ENCODE measurements at regions not wholly inside any gene's neighbourhood (a gene's known extent, or its start where the extent isn't known, plus 50 kb on each side); places are given as distances from the start of the nearest gene placed in this dataset.

DNA sequence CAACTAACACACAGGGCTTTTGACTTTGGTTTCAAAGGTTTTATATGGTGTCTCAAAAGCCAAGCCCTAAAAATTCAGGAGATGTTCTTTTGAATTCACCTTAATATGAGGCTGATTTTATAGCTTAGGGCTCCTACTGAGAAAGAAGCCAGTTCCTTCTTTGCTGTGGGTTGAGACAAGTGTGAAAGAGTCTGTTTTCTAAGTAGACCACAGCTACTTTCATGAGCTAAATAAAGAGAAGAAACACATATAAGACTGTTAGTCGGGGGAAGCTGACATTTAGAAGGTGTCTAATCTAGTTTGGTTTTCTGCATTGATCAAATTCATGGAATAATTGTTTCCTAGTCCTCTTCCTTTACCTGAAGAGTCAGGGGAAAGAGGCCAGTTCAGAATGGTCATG, 332.1 kb upstream of the CELF2 start:
- H3K4me3 ChIP-seq (ENCODE audit: low read depth, low read length), result no peak overlapping the region
- no peak for DNase-seq (ENCODE audit: low read depth)
- TF ChIP-seq CTCF (conservative IDR thresholded peaks at IDR 0.05; ENCODE audit: low read depth, low read length), result no peak

DNA sequence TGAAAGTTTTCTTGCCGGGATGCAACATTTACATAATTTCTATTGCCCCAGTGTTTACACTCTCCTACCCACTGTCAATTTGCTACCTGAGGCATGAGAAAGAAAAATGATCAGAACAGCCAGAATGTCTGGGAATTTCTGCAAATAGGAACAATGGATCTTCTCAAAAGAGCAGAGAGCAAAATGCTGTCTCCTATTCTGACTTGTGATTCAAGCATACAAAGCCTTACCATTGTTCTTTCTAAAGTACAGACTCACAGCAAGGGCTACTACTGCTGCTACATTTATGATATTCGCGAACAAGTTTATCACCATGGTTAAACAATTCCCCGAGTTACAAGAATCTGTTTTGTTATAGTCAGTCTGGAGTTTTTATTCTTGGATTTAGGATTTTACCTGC, 329.9 kb upstream of the CELF2 start:
- no peak for DNase-seq (ENCODE audit: low read depth)
- H3K4me3 ChIP-seq (ENCODE audit: low read depth, low read length), result no peak overlapping the region
- TF ChIP-seq CTCF (conservative IDR thresholded peaks at IDR 0.05; ENCODE audit: low read depth, low read length), result no peak

DNA sequence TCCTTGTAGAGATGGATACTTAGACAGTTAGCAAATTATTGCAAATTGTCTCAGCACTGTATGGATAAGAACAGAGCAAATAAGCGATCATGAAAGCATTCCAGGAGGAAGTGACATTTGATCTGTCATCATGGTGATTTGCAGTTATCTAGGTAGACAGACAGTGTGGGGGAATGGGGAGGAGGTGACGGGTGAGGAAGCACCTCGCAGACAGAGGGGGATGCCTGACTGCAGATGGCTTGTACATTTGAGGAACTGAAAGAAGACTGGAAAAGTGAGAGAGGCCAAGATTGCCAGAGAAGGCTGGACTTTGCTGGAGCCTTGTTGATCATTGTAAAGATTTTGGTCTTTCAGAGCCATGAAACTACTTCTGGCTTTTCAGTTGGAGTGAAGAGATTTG, 318.2 kb upstream of the CELF2 start:
- DNase-seq (ENCODE audit: low read depth), result no peak
- H3K4me3 ChIP-seq (ENCODE audit: low read depth, low read length), result no peak overlapping the region

DNA sequence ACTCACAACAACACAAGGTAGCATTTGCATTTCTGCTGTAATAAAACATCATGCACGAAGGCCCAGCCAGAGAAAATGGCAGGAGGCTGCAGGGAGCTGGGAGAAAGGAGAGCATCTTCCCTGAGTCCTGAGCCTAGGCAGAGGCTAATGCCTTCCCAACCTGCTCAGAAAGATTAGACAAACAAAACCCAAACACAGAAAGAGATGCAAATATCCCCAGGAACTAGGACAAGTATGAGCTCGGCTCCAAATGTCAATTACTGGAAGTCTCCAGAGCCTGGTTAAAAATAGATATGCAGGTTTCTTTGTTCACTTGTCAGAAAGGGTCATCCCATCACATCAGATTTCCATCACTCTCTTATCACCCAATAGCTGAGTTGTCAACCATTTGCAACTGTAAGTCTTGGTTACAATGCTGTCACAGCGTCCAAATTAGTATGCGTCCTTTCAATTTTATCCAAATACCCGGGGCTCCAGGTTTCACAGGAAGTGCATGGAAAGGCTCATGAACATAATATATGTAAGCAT, 316.5 kb upstream of the CELF2 start:
- no peak for TF ChIP-seq CTCF (conservative IDR thresholded peaks at IDR 0.05; ENCODE audit: low read depth, low read length)
- no peak overlapping the region for H3K4me3 ChIP-seq (ENCODE audit: low read depth, low read length)
- DNase-seq (ENCODE audit: low read depth), result no peak

More for the DNA sequence above, 318.2 kb upstream of the CELF2 start:
- no peak for TF ChIP-seq CTCF (conservative IDR thresholded peaks at IDR 0.05; ENCODE audit: low read depth, low read length)

GRCh38 chr10:10702211-10702610, 315.5 kb upstream of the CELF2 start:
- DNase-seq (ENCODE audit: low read depth), result no peak
- TF ChIP-seq CTCF (conservative IDR thresholded peaks at IDR 0.05; ENCODE audit: low read depth, low read length), result no peak
- no peak overlapping the region for H3K4me3 ChIP-seq (ENCODE audit: low read depth, low read length)

- H3K4me3 ChIP-seq (ENCODE audit: low read depth, low read length), result no peak overlapping the region
- DNase-seq (ENCODE audit: low read depth), result no peak
- TF ChIP-seq CTCF (conservative IDR thresholded peaks at IDR 0.05; ENCODE audit: low read depth, low read length), result no peak
These were observed 314.3 kb upstream of the CELF2 start for GRCh38 chr10:10703382-10703781.

- no peak overlapping the region for H3K4me3 ChIP-seq (ENCODE audit: low read depth, low read length)
- no peak for DNase-seq (ENCODE audit: low read depth)
- no peak for TF ChIP-seq CTCF (conservative IDR thresholded peaks at IDR 0.05; ENCODE audit: low read depth, low read length)
These were observed 305.4 kb upstream of the CELF2 start for GRCh38 chr10:10712155-10712704.

Data from choroid plexus epithelial cell (primary cell).